IPS-15b (cell line): ENCODE measurements at regions not wholly inside any gene's neighbourhood (a gene's known extent, or its start where the extent isn't known, plus 50 kb on each side); places are given as distances from the start of the nearest gene placed in this dataset.

Experiments used
- H3K27me3 ChIP-seq: one replicate; pipeline ENCODE4 v1.6.1; 2013; ENCODE audit warnings: low read length; ENCODE audit not compliant: control insufficient read depth, insufficient read depth
- H3K36me3 ChIP-seq: one replicate; pipeline ENCODE4 v1.6.1; 2013; ENCODE audit warnings: low read length; ENCODE audit not compliant: control insufficient read depth, insufficient read depth
- H3K4me1 ChIP-seq: one replicate; pipeline ENCODE4 v1.6.1; 2013; ENCODE audit warnings: mild to moderate bottlenecking, low read length; ENCODE audit not compliant: control insufficient read depth, insufficient read depth
- H3K4me3 ChIP-seq: one replicate; pipeline ENCODE4 v1.5.1; 2013; ENCODE audit warnings: low read depth, low read length
- H3K9ac ChIP-seq: one replicate; pipeline ENCODE4 v1.6.1; 2013; ENCODE audit warnings: low read depth, mild to moderate bottlenecking, low read length
- H3K9me3 ChIP-seq: one replicate; pipeline ENCODE4 v1.6.1; 2013; ENCODE audit warnings: mild to moderate bottlenecking, low read length; ENCODE audit not compliant: control insufficient read depth, insufficient read depth

DNA sequence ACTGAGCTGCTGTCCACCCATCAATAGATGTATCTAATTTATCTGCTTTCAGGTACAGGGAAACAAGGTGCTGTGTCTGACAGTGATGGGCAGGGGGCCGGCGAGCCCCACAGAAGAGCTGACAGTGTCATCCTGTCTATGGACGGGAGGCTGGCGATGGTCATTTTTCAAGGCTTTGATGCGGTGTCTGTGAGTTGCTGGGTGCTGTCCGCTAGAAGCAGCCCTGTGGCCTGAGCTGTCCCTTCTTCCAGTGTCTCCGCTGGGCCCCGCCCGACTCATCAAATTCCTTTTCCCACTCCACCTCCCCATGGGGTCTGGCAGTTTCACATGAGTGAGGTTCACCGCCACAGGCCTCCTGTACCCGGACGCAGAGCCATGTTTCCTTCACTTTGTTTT, 161.4 kb upstream of the PMEPA1 start:
- H3K9me3 ChIP-seq: no peaks in the 10 kb centered on the region
- no peak overlapping the region for H3K4me3 ChIP-seq
- H3K27me3 ChIP-seq: no peaks in the 10 kb centered on the region
- H3K9ac ChIP-seq: no peak overlapping the region
- peaks cover 7% of the 10 kb centered on the region for H3K4me1 ChIP-seq
- H3K36me3 ChIP-seq: no peaks in the 10 kb centered on the region

DNA sequence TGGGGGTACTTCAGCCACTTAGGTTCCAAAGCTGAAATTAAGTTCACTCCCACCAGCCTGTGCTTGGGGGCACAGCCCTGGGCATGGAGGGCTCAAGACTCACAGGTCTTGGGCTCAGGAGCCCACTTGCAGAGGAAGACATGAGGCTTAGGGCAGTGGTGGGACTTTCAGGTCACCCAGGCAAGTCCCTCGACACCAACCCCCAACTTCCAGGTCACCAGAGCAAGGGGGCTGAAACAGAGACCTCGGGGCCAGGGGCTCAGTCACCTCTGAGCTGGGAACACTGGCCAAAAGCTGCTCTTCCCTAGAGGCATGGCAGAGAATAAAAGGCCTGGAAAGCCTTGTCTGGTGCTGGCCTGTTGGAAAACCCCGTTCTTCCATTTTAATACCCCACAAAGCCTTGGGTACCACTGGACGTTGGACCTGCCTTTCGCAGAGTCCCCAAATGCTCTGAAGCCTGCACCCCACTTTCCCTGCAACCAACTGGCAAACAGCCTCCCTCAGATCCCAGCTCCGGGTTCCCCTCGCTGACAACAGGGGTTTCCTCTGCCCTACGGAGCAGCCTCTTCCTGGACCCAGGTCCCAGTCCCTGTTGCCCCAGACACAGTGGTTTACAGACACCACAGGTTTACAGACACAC, 160.9 kb upstream of the PMEPA1 start:
- no peak overlapping the region for H3K4me3 ChIP-seq
- H3K9me3 ChIP-seq: no peaks in the 10 kb centered on the region
- no peak overlapping the region for H3K9ac ChIP-seq
- H3K36me3 ChIP-seq: no peaks in the 10 kb centered on the region
- no peaks in the 10 kb centered on the region for H3K27me3 ChIP-seq
- H3K4me1 ChIP-seq: peaks cover 7% of the 10 kb centered on the region

DNA sequence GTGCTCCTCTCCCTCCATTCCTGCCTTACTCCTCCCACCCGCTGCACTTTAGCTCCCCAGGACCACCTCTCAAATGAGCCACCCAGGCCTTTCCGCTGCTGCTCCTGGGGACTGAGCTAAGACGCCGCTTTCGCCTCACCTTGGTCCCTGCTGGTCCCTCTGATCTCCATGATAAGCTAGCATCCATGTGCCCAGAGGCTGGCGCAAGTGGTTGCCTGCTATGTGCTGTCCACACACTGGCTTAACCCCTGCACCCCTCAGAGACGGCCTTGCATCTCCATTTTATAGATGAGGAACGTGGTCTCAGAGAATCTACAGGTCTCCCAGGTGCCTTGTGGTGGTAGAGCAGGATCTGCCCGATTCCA, 160.1 kb upstream of the PMEPA1 start:
- Histone ChIP-seq H3K36me3 (no peaks in the 10 kb centered on the region), H3K4me3 (no peak overlapping the region), H3K9me3 (no peaks in the 10 kb centered on the region), H3K4me1 (peaks cover 7% of the 10 kb centered on the region), H3K9ac (no peak overlapping the region), H3K27me3 (no peaks in the 10 kb centered on the region)

DNA sequence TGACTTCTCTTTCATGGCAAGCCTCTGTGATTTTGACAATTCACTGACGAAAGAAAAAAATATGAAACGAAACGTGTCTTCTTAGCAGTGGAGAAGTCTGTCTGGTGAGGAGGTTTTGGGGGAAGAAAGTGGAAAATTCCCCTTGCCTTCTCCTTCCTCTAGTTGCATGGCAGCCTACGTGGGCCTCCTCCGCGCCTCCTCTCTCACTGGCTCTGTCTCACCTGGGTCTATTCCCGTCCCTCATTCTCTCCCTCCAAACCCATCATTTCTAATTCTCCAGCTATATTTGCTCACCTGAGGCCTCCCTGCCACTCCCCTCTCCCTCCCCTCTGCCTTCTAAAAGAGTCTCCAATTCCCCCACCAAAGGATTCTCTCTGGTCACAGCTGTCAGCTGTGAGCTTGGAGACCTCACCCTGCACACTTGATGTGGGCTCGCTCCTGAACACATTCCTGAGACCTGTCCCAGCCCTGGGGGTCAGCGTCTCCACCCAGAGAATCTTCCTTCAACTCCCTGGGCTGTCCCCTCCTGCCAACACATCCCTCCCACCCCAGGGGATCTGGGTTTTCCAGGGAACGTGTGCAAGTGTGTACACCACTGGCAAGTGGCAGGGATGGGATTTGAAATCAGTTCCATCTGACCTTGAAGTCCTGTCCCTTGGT, 159.6 kb upstream of the PMEPA1 start:
- H3K4me1 ChIP-seq: peaks cover 7% of the 10 kb centered on the region
- no peaks in the 10 kb centered on the region for H3K36me3 ChIP-seq
- no peaks in the 10 kb centered on the region for H3K9me3 ChIP-seq
- no peak overlapping the region for H3K4me3 ChIP-seq
- H3K9ac ChIP-seq: no peak overlapping the region
- H3K27me3 ChIP-seq: no peaks in the 10 kb centered on the region

DNA sequence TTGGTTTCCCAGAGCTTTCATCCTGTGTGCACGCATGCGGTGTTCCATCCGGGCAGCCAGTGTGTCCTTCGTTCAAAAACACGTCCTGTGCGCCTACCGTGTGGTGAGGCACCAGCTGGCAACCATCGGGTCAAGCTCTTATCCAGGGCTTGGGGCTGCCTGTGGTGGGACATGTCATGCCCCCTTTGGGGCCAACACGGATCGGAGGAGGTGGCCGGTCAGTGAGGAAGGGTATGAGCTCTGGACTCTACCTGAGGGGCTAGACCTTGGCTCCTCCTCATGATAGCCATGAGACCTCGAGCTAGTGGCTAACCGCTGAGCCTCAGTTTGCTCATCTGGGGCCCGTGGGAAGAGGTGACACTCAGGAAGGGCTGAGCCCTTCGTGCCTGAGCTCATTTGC, 158.5 kb upstream of the PMEPA1 start:
- H3K27me3 ChIP-seq: no peaks in the 10 kb centered on the region
- H3K9me3 ChIP-seq: no peaks in the 10 kb centered on the region

DNA sequence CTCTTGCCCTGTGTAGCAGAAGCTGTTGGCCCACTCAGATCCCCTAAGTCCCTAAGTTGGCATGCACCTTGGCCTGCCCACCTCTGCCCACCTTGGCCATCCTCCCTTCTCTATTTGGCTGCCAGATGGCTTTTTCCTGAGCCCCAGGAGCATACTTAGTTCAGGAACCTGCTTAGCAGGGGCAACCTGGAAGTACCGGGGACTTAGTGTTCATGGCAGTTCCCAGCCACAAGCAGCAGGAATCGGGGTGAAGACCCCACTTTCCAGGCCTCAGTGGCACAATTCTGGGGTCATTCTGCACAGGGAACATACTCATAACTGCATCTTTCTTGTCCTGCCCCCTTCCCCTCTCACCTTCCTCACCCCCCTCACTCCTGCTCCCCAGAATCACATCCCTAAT, 158.0 kb upstream of the PMEPA1 start:
- Histone ChIP-seq H3K4me1 (peaks cover 7% of the 10 kb centered on the region), H3K27me3 (no peaks in the 10 kb centered on the region), H3K9me3 (no peaks in the 10 kb centered on the region), H3K4me3 (no peak overlapping the region), H3K9ac (no peak overlapping the region), H3K36me3 (no peaks in the 10 kb centered on the region)

More for the DNA sequence above, 158.5 kb upstream of the PMEPA1 start:
- Histone ChIP-seq H3K4me3 (no peak overlapping the region), H3K4me1 (peaks cover 7% of the 10 kb centered on the region), H3K36me3 (no peaks in the 10 kb centered on the region), H3K9ac (no peak overlapping the region)

DNA sequence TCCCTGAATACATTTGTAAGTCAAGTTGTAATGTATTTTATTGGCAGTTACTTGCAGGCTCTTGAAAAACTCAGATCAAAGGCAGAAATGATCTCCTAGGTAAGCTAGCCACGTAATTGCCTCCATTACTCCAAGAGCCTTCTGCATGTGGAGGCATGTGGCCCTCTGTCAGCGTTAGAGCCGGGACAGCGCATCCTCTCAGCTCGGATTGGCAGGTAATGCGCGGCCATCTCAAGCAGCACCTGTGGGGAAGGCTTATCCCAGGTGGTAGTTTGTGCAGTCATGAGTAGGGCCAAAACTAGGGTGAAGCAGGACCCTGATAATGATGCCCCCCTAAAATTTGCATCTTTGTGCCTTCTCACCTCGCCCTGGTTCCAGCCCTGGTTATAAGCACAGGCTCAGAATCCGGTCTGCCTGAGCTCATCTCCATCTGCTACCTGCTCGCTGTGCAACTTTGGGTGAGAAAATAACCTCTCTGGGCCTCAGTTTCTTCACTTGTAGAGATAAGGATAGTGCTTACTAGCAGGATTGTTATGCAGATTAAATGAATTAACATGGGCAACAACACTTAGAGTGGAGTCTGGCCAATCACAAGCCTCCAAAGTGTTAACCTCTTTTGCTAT, 157.5 kb upstream of the PMEPA1 start:
- peaks cover 7% of the 10 kb centered on the region for H3K4me1 ChIP-seq
- no peaks in the 10 kb centered on the region for H3K36me3 ChIP-seq
- no peaks in the 10 kb centered on the region for H3K27me3 ChIP-seq
- H3K9ac ChIP-seq: no peak overlapping the region
- no peaks in the 10 kb centered on the region for H3K9me3 ChIP-seq
- H3K4me3 ChIP-seq: no peak overlapping the region

DNA sequence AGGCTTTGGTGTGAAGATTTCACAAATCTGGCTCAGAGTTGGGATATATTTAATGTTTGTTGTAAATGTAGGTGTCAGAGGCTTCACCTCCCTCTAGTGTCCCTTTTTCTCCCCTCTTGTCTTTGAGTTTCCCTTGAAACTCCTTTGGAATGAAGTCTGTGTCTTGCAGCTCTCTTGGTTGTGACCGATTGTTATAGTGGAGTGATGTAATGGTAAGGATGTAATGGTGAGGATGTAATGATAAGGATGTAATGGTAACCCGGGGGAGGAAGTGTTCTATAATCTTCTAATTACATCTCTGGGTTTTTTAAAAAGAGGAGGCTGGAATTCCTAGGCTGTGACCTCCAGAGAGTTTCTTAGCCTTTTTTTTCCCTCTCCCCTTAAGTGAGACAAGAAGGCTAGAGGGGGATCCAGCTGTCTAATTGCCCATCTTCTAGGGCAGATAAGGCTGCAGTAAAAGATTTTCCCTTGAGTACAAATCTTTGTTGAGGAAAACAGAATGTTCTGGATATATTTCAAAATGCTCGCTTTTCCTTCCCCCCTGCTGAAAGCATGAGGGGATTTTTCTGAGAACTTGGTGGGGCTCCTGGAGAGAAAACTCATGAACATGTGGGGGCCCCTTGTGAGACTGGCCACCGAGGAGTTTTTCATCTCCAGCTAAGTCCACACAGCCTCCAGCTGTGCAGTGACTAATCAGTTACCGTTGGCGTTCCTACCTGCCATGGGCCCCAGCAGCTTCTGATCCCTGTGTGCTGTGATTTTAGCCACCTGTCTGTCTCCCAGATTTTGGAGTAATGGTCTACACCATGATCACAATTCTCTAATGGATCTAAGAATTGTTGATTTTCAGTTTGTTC, 156.7 kb upstream of the PMEPA1 start:
- Histone ChIP-seq H3K4me3 (no peak overlapping the region), H3K36me3 (no peaks in the 10 kb centered on the region), H3K9ac (no peak overlapping the region), H3K4me1 (peaks cover 7% of the 10 kb centered on the region), H3K27me3 (no peaks in the 10 kb centered on the region), H3K9me3 (no peaks in the 10 kb centered on the region)

DNA sequence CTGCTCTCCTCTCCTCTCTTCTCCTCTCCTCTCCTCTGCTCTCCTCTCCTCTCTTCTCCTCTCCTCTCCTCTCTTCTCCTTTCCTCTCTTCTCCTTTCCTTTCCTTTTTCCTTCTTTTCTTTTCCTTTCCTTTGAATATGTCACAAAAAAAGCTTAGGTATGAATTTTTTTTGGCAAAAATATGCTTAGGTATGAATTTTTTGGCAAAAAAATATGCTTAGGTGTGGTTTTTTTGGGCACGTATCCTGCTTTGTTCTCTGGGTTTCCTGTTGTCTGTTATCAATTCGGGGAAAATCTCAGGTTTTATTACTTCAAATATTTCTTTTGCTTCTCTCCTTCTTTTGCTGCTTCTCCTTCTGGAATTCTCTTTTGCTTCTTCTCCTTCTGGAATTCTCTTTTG, 155.5 kb upstream of the PMEPA1 start:
- Histone ChIP-seq H3K27me3 (no peaks in the 10 kb centered on the region), H3K4me1 (peaks cover 7% of the 10 kb centered on the region), H3K4me3 (no peak overlapping the region), H3K9me3 (no peaks in the 10 kb centered on the region), H3K9ac (no peak overlapping the region), H3K36me3 (no peaks in the 10 kb centered on the region)

DNA sequence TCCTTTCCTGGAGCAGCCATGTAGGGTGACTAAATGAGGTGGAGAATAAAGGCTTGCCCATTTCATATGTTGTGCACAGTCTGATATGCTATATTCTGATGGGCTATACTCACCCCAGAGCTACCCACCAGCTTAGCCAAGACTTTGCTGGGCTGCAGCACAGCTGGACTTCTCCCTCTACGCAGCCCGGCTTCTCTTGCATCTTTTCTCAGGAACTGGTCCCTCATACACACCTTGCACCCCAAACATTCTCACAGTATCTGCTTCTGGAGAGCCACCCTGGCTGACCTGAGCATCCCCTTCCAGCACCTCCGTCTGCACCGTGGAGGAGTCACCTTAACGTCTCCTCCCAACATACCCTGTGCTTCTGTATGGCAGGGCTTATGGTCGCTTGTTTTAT, 150.8 kb upstream of the PMEPA1 start:
- Histone ChIP-seq H3K27me3 (no peaks in the 10 kb centered on the region), H3K9ac (no peak overlapping the region), H3K9me3 (no peaks in the 10 kb centered on the region), H3K4me1 (no peaks in the 10 kb centered on the region), H3K36me3 (no peaks in the 10 kb centered on the region), H3K4me3 (no peak overlapping the region)

DNA sequence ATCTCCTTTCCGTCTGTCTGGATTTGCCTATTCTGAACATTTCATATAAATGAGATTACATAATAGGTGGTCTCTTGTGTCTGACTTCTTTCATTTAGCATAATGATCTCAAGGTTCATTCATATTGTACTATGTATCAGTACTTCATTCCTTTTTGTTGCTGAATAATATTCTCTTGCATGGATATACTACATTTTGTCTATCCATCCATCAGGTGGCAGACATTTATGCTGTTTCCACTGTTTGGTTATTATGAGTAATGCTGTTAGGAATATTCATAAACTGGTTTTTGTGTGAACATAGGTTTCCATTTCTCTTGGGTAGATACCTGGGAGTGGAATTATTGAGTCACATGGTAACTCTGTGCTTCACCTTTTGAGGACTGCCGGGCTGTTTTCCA, 148.2 kb upstream of the PMEPA1 start:
- Histone ChIP-seq H3K4me3 (no peak overlapping the region), H3K27me3 (no peaks in the 10 kb centered on the region), H3K4me1 (no peaks in the 10 kb centered on the region), H3K36me3 (no peaks in the 10 kb centered on the region), H3K9ac (no peak overlapping the region), H3K9me3 (no peaks in the 10 kb centered on the region)
